ENCODE measurements at regions not wholly inside any gene's neighbourhood (a gene's known extent, or its start where the extent isn't known, plus 50 kb on each side); places are given as distances from the start of the nearest gene placed in this dataset.

DNA sequence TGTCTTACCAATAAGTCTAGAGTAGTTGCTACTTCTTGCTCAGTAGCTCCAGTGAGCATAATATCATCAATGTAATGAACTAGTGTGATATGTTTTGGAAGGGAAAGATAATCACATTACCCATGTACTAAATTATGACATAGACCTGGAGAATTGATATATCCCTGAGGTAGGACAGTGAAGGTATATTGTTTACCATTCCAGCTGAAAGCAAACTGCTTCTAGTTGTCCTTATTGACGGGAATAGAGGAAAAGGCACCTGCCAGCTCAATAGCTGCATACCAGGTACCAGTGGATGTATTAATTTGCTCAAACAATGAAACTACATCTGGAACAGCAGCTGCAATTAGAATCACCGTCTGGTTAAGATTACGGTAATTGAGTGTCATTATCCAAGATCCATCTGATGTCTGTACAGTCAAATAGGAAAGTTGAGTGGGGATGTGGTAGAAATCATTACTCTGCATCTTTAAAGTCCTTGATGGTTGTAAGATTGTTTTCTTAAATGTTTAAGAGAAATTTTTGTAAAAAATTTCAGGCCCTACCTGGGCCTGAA is 100.0 kb upstream of the ARHGAP5 start:
- DNase-seq (ENCODE audit: low read depth), result no peak
- H3K4me3 ChIP-seq (ENCODE audit: control insufficient read depth, low read depth, low read length), result no peak overlapping the region
- TF ChIP-seq, protein P1, sequence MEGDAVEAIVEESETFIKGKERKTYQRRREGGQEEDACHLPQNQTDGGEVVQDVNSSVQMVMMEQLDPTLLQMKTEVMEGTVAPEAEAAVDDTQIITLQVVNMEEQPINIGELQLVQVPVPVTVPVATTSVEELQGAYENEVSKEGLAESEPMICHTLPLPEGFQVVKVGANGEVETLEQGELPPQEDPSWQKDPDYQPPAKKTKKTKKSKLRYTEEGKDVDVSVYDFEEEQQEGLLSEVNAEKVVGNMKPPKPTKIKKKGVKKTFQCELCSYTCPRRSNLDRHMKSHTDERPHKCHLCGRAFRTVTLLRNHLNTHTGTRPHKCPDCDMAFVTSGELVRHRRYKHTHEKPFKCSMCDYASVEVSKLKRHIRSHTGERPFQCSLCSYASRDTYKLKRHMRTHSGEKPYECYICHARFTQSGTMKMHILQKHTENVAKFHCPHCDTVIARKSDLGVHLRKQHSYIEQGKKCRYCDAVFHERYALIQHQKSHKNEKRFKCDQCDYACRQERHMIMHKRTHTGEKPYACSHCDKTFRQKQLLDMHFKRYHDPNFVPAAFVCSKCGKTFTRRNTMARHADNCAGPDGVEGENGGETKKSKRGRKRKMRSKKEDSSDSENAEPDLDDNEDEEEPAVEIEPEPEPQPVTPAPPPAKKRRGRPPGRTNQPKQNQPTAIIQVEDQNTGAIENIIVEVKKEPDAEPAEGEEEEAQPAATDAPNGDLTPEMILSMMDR (IDR thresholded peaks at IDR 0.05; ENCODE audit: control insufficient read depth, insufficient read depth, low read depth, low read length, missing control alignments), result no peak

DNA sequence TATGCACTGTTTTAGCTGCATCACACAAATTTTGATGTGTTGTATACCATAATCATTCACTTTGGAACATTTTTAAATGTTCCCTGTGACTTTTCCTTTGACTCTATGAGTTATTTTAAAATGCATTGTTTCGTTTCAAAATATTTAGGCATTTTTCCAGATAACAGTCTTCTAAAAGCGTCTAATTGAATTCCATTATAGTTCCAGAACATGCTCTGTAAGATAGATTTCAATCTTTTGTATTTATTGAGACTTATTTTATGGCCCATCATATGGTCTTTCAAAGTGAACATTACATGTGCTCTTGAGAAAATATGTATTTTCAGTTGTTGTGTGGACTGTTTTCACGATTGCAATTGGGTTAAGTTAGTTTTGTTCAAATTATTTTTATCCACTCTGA is 98.7 kb upstream of the ARHGAP5 start:
- TF ChIP-seq, protein P1 (IDR thresholded peaks at IDR 0.05; ENCODE audit: control insufficient read depth, insufficient read depth, low read depth, low read length, missing control alignments), result no peak
- no peak overlapping the region for H3K4me3 ChIP-seq (ENCODE audit: control insufficient read depth, low read depth, low read length)
- DNase-seq (ENCODE audit: low read depth), result no peak

DNA sequence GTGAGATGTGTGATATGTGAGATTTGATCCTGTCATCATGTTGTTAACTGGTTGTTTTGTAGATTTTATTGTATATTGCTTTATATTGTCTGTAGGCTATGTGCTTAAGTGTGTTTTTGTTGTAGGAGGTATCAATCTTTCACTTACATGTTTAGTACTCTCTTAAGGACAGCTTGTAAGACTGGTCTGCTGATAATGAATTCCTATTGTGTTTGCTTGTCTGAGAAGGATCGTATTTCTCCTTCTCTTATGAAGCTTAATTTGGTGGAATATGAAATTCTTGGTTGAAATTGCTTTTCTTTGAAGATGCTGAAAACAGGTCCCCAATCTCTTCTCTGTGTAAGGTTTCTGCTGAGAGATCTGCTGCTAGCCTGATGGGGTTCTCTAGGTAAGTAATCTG is 94.5 kb upstream of the ARHGAP5 start:
- DNase-seq (ENCODE audit: low read depth), result no peak
- no peak overlapping the region for H3K4me3 ChIP-seq (ENCODE audit: control insufficient read depth, low read depth, low read length)
- TF ChIP-seq, protein P1 (IDR thresholded peaks at IDR 0.05; ENCODE audit: control insufficient read depth, insufficient read depth, low read depth, low read length, missing control alignments), result no peak

DNA sequence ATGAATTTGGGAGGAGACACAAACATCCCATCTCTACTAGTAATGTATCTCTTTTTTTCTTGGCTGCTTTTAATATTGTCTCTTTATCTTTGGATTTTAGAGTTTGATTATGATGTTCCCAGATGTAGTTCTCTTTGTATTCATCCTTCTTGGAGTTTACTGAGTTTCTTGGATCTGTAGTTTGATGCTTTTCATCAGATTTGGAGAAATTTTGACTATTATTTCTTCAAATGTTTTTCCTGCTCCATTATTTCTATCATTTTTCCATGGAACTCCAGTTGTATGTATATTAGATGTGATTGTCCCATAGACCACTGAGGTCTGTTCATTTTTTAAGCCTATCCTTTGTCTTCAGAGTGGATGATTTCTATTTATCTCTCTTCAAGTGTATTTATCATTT is 90.7 kb upstream of the ARHGAP5 start:
- TF ChIP-seq, protein P1 (IDR thresholded peaks at IDR 0.05; ENCODE audit: control insufficient read depth, insufficient read depth, low read depth, low read length, missing control alignments), result no peak
- H3K4me3 ChIP-seq (ENCODE audit: control insufficient read depth, low read depth, low read length), result no peak overlapping the region
- no peak for DNase-seq (ENCODE audit: low read depth)

DNA sequence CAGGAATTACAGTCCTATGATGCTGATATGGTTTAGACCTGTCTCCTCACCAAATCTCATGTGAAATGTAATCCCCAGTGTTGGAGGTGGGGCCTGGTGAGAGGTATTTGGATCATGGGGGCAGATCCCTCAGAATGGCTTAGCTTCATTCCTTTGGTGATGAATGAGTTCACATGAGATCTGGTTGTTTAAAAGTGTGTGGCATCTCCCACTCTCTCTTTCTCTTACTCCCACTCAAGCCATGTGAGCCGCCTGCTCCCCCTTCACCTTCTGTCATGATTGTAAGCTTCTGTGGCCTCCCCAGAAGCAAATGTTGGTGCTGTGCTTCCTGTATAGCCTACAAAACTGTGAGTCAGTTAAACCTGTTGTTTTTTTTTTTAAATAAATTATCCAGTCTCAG is 89.4 kb upstream of the ARHGAP5 start:
- DNase-seq (ENCODE audit: low read depth), result no peak
- TF ChIP-seq, protein P1 (IDR thresholded peaks at IDR 0.05; ENCODE audit: control insufficient read depth, insufficient read depth, low read depth, low read length, missing control alignments), result no peak
- H3K4me3 ChIP-seq (ENCODE audit: control insufficient read depth, low read depth, low read length), result no peak overlapping the region

DNA sequence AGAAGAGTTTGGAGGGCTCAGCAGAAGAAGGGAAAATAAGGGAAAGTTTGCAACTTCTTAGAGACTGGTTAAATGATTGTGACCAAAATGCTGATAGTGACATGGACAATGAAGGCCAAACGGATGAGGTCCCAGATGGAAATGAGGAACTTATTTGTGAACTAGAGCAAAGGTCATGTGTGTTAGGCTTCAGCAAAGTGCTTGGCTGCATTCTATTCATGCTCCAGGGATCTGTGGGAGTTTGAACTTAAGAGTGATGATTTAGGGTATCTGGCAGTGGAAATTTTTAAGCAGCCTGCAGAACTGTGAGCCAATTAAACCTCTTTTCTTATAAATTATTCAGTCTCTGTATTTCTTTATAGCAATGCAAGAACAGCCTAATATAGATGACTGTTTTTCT is 88.9 kb upstream of the ARHGAP5 start:
- TF ChIP-seq, protein P1 (IDR thresholded peaks at IDR 0.05; ENCODE audit: control insufficient read depth, insufficient read depth, low read depth, low read length, missing control alignments), result no peak
- DNase-seq (ENCODE audit: low read depth), result no peak
- no peak overlapping the region for H3K4me3 ChIP-seq (ENCODE audit: control insufficient read depth, low read depth, low read length)

Data from AG09309 (cell line).